ENCODE measurements at regions not wholly inside any gene's neighbourhood (a gene's known extent, or its start where the extent isn't known, plus 50 kb on each side); places are given as distances from the start of the nearest gene placed in this dataset.

- H3K36me3 ChIP-seq, result no peaks in the 10 kb centered on the region
- DNase-seq, result no peak
- TF ChIP-seq POLR2A (IDR thresholded peaks at IDR 0.05), result no peak
- no peak for TF ChIP-seq CTCF (IDR thresholded peaks at IDR 0.05)
Observed at GRCh38 chr2:17322461-17322860, 195.8 kb downstream of the RAD51AP2 start.

GRCh38 chr2:17319090-17319489 is 199.2 kb downstream of the RAD51AP2 start:
- TF ChIP-seq CTCF (IDR thresholded peaks at IDR 0.05) (no peak), POLR2A (IDR thresholded peaks at IDR 0.05) (no peak)
- Histone ChIP-seq H3K4me1 (no peaks in the 10 kb centered on the region), H3K27me3 (no peaks in the 10 kb centered on the region), H3K4me3 (no peak overlapping the region), H3K9me3 (no peaks in the 10 kb centered on the region), H3K36me3 (no peaks in the 10 kb centered on the region), H3K27ac (no peak overlapping the region)
- DNase-seq, result no peak

More at GRCh38 chr2:17322461-17322860, 195.8 kb downstream of the RAD51AP2 start:
- no peaks in the 10 kb centered on the region for H3K4me1 ChIP-seq
- no peaks in the 10 kb centered on the region for H3K27me3 ChIP-seq
- no peak overlapping the region for H3K27ac ChIP-seq
- no peak overlapping the region for H3K4me3 ChIP-seq
- H3K9me3 ChIP-seq, result no peaks in the 10 kb centered on the region

GRCh38 chr2:17318013-17318412 is 200.2 kb downstream of the RAD51AP2 start:
- no peaks in the 10 kb centered on the region for H3K27me3 ChIP-seq
- TF ChIP-seq POLR2A (IDR thresholded peaks at IDR 0.05), result no peak
- no peak for TF ChIP-seq CTCF (IDR thresholded peaks at IDR 0.05)
- DNase-seq, result no peak
- no peak overlapping the region for H3K4me3 ChIP-seq
- H3K4me1 ChIP-seq, result no peaks in the 10 kb centered on the region
- no peak overlapping the region for H3K27ac ChIP-seq
- H3K9me3 ChIP-seq, result no peaks in the 10 kb centered on the region
- no peaks in the 10 kb centered on the region for H3K36me3 ChIP-seq

GRCh38 chr2:17317439-17317976 is 200.7 kb downstream of the RAD51AP2 start:
- H3K4me3 ChIP-seq, result no peak overlapping the region
- no peak for TF ChIP-seq POLR2A (IDR thresholded peaks at IDR 0.05)
- TF ChIP-seq CTCF (IDR thresholded peaks at IDR 0.05), result no peak
- no peak overlapping the region for H3K27ac ChIP-seq
- H3K36me3 ChIP-seq, result no peaks in the 10 kb centered on the region
- H3K27me3 ChIP-seq, result no peaks in the 10 kb centered on the region
- no peaks in the 10 kb centered on the region for H3K4me1 ChIP-seq
- no peak for DNase-seq
- no peaks in the 10 kb centered on the region for H3K9me3 ChIP-seq

GRCh38 chr2:17313261-17313660 is 205.0 kb downstream of the RAD51AP2 start:
- no peak overlapping the region for H3K4me3 ChIP-seq
- H3K27me3 ChIP-seq, result no peaks in the 10 kb centered on the region
- no peaks in the 10 kb centered on the region for H3K36me3 ChIP-seq
- no peak for TF ChIP-seq CTCF (IDR thresholded peaks at IDR 0.05)
- TF ChIP-seq POLR2A (IDR thresholded peaks at IDR 0.05), result no peak
- no peaks in the 10 kb centered on the region for H3K4me1 ChIP-seq
- DNase-seq, result no peak
- no peak overlapping the region for H3K27ac ChIP-seq
- no peaks in the 10 kb centered on the region for H3K9me3 ChIP-seq
